Type B pancreatic cell (in vitro differentiated cells): ENCODE measurements at regions not wholly inside any gene's neighbourhood (a gene's known extent, or its start where the extent isn't known, plus 50 kb on each side); places are given as distances from the start of the nearest gene placed in this dataset.
"Not testable (repeated sequence)": the region's sequence is repeated elsewhere in the genome, so short reads cannot be mapped to it uniquely, and the experiment has no call there.

Experiments
- DNase-seq: peaks from one replicate; pipeline ENCODE4 v3.0.0; 2021; ENCODE audit warnings: mixed read lengths; ENCODE audit not compliant: unreplicated experiment; ENCODE audit errors: extremely low spot score
- H3K27ac Mint-ChIP-seq: 2 replicates; pipeline ENCODE4 v1.8.0; 2021; ENCODE audit warnings: mild to moderate bottlenecking, mixed read lengths
- H3K27me3 Mint-ChIP-seq: 2 replicates; pipeline ENCODE4 v1.8.0; 2021; ENCODE audit warnings: mixed read lengths
- H3K36me3 Mint-ChIP-seq: 2 replicates; pipeline ENCODE4 v1.8.0; 2021; ENCODE audit warnings: mixed read lengths
- H3K4me1 Mint-ChIP-seq: one replicate; pipeline ENCODE4 v1.8.0; 2021; ENCODE audit warnings: mixed read lengths; ENCODE audit not compliant: unreplicated experiment
- H3K4me3 Mint-ChIP-seq: 2 replicates; pipeline ENCODE4 v1.8.0; 2021; ENCODE audit warnings: mild to moderate bottlenecking, mixed read lengths
- H3K9me3 Mint-ChIP-seq: 2 replicates; pipeline ENCODE4 v1.8.0; 2021; ENCODE audit warnings: mixed read lengths
- CTCF ChIP-seq: fragments of 200-600 bp; sonication (generic); conservative IDR thresholded peaks from 2 replicates; pipeline ENCODE4 v1.5.0; 2021; ENCODE audit warnings: antibody characterized with exemption, mild to moderate bottlenecking

- H3K4me3 Mint-ChIP-seq, result no peak overlapping the region
- no peak for TF ChIP-seq CTCF
Observed at GRCh38 chr10:4154191-4154715, 369.2 kb upstream of the KLF6 start.

GRCh38 chr10:4151466-4151865 lies 366.5 kb upstream of the KLF6 start:
- no peak for DNase-seq
- peaks cover 6% of the 10 kb centered on the region for H3K4me1 Mint-ChIP-seq
- no peaks in the 10 kb centered on the region for H3K9me3 Mint-ChIP-seq
- peak; percentile 31 for TF ChIP-seq CTCF
- H3K36me3 Mint-ChIP-seq, result no peaks in the 10 kb centered on the region
- H3K4me3 Mint-ChIP-seq, result no peak overlapping the region
- H3K27ac Mint-ChIP-seq, result no peak overlapping the region
- H3K27me3 Mint-ChIP-seq, result no peaks in the 10 kb centered on the region

More at GRCh38 chr10:4154191-4154715, 369.2 kb upstream of the KLF6 start:
- H3K4me1 Mint-ChIP-seq, result peaks cover 6% of the 10 kb centered on the region
- no peaks in the 10 kb centered on the region for H3K27me3 Mint-ChIP-seq
- H3K27ac Mint-ChIP-seq, result no peak overlapping the region
- no peak for DNase-seq
- no peaks in the 10 kb centered on the region for H3K9me3 Mint-ChIP-seq
- H3K36me3 Mint-ChIP-seq, result no peaks in the 10 kb centered on the region

GRCh38 chr10:4150676-4151075 lies 365.7 kb upstream of the KLF6 start:
- Mint-ChIP-seq H3K4me1 (peaks cover 6% of the 10 kb centered on the region), H3K4me3 (no peak overlapping the region), H3K36me3 (no peaks in the 10 kb centered on the region), H3K27me3 (no peaks in the 10 kb centered on the region), H3K27ac (no peak overlapping the region), H3K9me3 (no peaks in the 10 kb centered on the region)
- no peak for DNase-seq
- TF ChIP-seq CTCF, result no peak

- DNase-seq, H3K9me3 Mint-ChIP-seq, H3K36me3 Mint-ChIP-seq, H3K27ac Mint-ChIP-seq, H3K27me3 Mint-ChIP-seq, H3K4me3 Mint-ChIP-seq: not testable (repeated sequence)
- peaks cover 11% of the 10 kb centered on the region for H3K4me1 Mint-ChIP-seq
Observed at GRCh38 chr10:4149460-4149859, 364.5 kb upstream of the KLF6 start.

GRCh38 chr10:4147245-4147644 lies 362.2 kb upstream of the KLF6 start:
- Mint-ChIP-seq H3K36me3 (no peaks in the 10 kb centered on the region), H3K9me3 (no peaks in the 10 kb centered on the region), H3K27ac (no peak overlapping the region), H3K27me3 (no peaks in the 10 kb centered on the region), H3K4me3 (no peak overlapping the region), H3K4me1 (peaks cover 5% of the 10 kb centered on the region)
- no peak for DNase-seq
- TF ChIP-seq CTCF, result no peak

GRCh38 chr10:4144817-4145216 lies 359.8 kb upstream of the KLF6 start:
- H3K4me1 Mint-ChIP-seq, result peaks cover 5% of the 10 kb centered on the region
- no peak for TF ChIP-seq CTCF
- H3K9me3 Mint-ChIP-seq, result peaks cover 9% of the 10 kb centered on the region
- H3K27ac Mint-ChIP-seq, result no peak overlapping the region
- H3K4me3 Mint-ChIP-seq, result no peak overlapping the region
- H3K27me3 Mint-ChIP-seq, result no peaks in the 10 kb centered on the region
- DNase-seq, result no peak
- peaks cover 4% of the 10 kb centered on the region for H3K36me3 Mint-ChIP-seq
